T-cell (primary cell): ENCODE measurements at regions not wholly inside any gene's neighbourhood (a gene's known extent, or its start where the extent isn't known, plus 50 kb on each side); places are given as distances from the start of the nearest gene placed in this dataset.

ENCODE experiments used
- ATAC-seq, 4 experiments: fragments of 200-7000 bp in 3 of 4; fragments of 150-1000 bp in 1 of 4; cut with Tn5 transposase; replicated peaks in 1 of 4; 1 replicate in 3 of 4; 2 replicates in 1 of 4; pipeline ENCODE4 v1.10.0; 2021; ENCODE audit warnings: moderate library complexity in 3 of 4, mild to moderate bottlenecking in 2 of 4, moderate number of reproducible peaks in 1 of 4
- CTCF ChIA-PET, 2 donors: fragments of 300-600 bp; sonication (Branson Sonifier 250); formaldehyde crosslinking; loops; one replicate each; lab custom pipeline; 2022; ENCODE audit warnings: antibody characterized with exemption in 2 of 2; lab: Charles Lee
- POLR2A ChIA-PET, 2 donors: fragments of 300-600 bp; sonication (Branson Sonifier 250); formaldehyde crosslinking; loops; one replicate each; lab custom pipeline; 2022; ENCODE audit warnings: antibody characterized with exemption in 2 of 2; lab: Charles Lee
- DNase-seq, 35 experiments: peaks; one replicate each; pipeline versions ENCODE4 v3.0.0 to v3.0.0-alpha.2; 2013 to 2023
- H3K27ac ChIP-seq: one replicate; pipeline ENCODE4 v1.5.1; 2013; ENCODE audit warnings: low read length
- H3K27me3 ChIP-seq, 2 experiments: replicated peaks in 1 of 2; 1 replicate in 1 of 2; 2 replicates in 1 of 2; pipeline versions ENCODE4 v1.6.1 to v1.7.0; 2013; ENCODE audit warnings: low read length in 1 of 2, mixed read lengths in 1 of 2; ENCODE audit not compliant: control insufficient read depth in 2 of 2, insufficient read depth in 2 of 2; ENCODE audit errors: extremely low read depth in 1 of 2
- H3K36me3 ChIP-seq, 2 donors: 1 replicate in 1 of 2; 2 replicates in 1 of 2; pipeline versions ENCODE4 v1.6.1 to v1.7.0; 2013; ENCODE audit warnings: low read length in 1 of 2; ENCODE audit not compliant: control insufficient read depth in 2 of 2, insufficient read depth in 1 of 2; ENCODE audit errors: extremely low read depth in 1 of 2
- H3K4me1 ChIP-seq, 2 experiments: 1 replicate in 1 of 2; 2 replicates in 1 of 2; pipeline versions ENCODE4 v1.6.1 to v1.7.0; 2013; ENCODE audit warnings: low read length in 2 of 2, mixed read lengths in 1 of 2; ENCODE audit not compliant: insufficient read depth in 2 of 2, control insufficient read depth in 1 of 2; ENCODE audit errors: extremely low read depth in 1 of 2
- H3K4me3 ChIP-seq, 2 donors: 1 replicate in 1 of 2; 2 replicates in 1 of 2; pipeline versions ENCODE4 v1.5.1 to v1.7.0; 2013; ENCODE audit warnings: mild to moderate bottlenecking in 2 of 2, low read length in 1 of 2, moderate library complexity in 1 of 2; ENCODE audit not compliant: control insufficient read depth in 1 of 2; ENCODE audit errors: extremely low read depth in 1 of 2
- H3K9me3 ChIP-seq: 2 replicates; pipeline ENCODE4 v1.7.0; 2013
- H3K27ac Mint-ChIP-seq, 2 donors: one replicate each; pipeline ENCODE4 v1.8.0; 2020 to 2021; ENCODE audit warnings: mild to moderate bottlenecking in 2 of 2, mixed read lengths in 2 of 2
- H3K27me3 Mint-ChIP-seq, 2 donors: one replicate each; pipeline ENCODE4 v1.8.0; 2021 to 2022; ENCODE audit warnings: mixed read lengths in 2 of 2
- H3K36me3 Mint-ChIP-seq: one replicate; pipeline ENCODE4 v1.8.0; 2021; ENCODE audit warnings: mixed read lengths
- H3K4me1 Mint-ChIP-seq, 3 donors: one replicate each; pipeline ENCODE4 v1.8.0; 2020 to 2022; ENCODE audit warnings: mixed read lengths in 3 of 3, mild to moderate bottlenecking in 1 of 3
- H3K4me3 Mint-ChIP-seq, 3 donors: one replicate each; pipeline ENCODE4 v1.8.0; 2020 to 2022; ENCODE audit warnings: mild to moderate bottlenecking in 3 of 3, mixed read lengths in 3 of 3, moderate library complexity in 3 of 3
- H3K9me3 Mint-ChIP-seq, 3 donors: one replicate each; pipeline ENCODE4 v1.8.0; 2020 to 2022; ENCODE audit warnings: mixed read lengths in 3 of 3
- WGBS: methylation state at CpG from one replicate; pipeline ENCODE4 v1.1.5; 2013; ENCODE audit warnings: missing lambda C conversion rate; ENCODE audit not compliant: insufficient coverage; 5-methylcytosine and 5-hydroxymethylcytosine counted together

GRCh38 chr4:164023214-164023613 lies 528.7 kb downstream of the TMA16 start:
- Histone ChIP-seq H3K4me3 (no peak overlapping the region), H3K9me3 (no peaks in the 10 kb centered on the region), H3K27me3 (peaks cover 0 to 3% of the 10 kb centered on the region in 2 experiments), H3K36me3 (no peaks in the 10 kb centered on the region), H3K4me1 (no peaks in the 10 kb centered on the region), H3K27ac (no peak overlapping the region)
- Mint-ChIP-seq H3K9me3 (peaks cover 14 to 19% (median 15%) of the 10 kb centered on the region in 3 donors), H3K27ac (no peak overlapping the region), H3K4me1 (no peaks in the 10 kb centered on the region), H3K27me3 (no peaks in the 10 kb centered on the region), H3K4me3 (no peak overlapping the region), H3K36me3 (no peaks in the 10 kb centered on the region)
- ATAC-seq: no peak
- ChIA-PET CTCF (no interaction called here), POLR2A (no interaction called here)
- DNase-seq: no peak

GRCh38 chr4:164027805-164028204 lies 533.3 kb downstream of the TMA16 start:
- Mint-ChIP-seq H3K4me3 (no peak overlapping the region), H3K27ac (no peak overlapping the region), H3K36me3 (no peaks in the 10 kb centered on the region), H3K9me3 (peaks cover 11 to 16% (median 15%) of the 10 kb centered on the region in 3 donors), H3K27me3 (no peaks in the 10 kb centered on the region), H3K4me1 (no peaks in the 10 kb centered on the region)
- Histone ChIP-seq H3K9me3 (no peaks in the 10 kb centered on the region), H3K4me1 (no peaks in the 10 kb centered on the region), H3K4me3 (no peak overlapping the region), H3K36me3 (no peaks in the 10 kb centered on the region), H3K27me3 (no peaks in the 10 kb centered on the region), H3K27ac (no peak overlapping the region)
- CTCF ChIA-PET: no interaction called here
- POLR2A ChIA-PET: no interaction called here
- DNase-seq: no peak
- WGBS: no CpG with 5 or more reads among the region's 1 CpG
- no peak for ATAC-seq

DNA sequence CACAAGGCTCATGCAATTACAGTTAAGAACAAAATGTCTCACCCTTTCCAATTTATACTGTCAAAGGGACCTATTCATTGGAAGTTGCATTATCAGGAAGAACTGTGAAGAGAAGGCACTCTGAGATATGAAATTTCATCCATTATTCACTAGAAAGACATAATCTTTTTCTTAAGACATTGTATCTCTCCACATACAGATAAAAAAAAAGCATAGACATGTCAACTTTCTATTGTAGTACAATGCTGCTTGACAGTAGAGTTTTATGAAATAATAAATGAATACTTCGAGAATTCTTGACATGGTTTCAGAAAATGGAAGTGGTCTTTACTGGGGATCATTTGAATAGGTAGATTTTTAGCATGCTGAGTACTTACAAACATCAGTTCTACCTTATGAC lies 545.0 kb downstream of the TMA16 start:
- WGBS: no CpG with 5 or more reads among the region's 1 CpG
- H3K4me3 Mint-ChIP-seq: no peak overlapping the region
- ChIA-PET CTCF (no interaction called here), POLR2A (no interaction called here)
- ATAC-seq (no peak), DNase-seq (no peak)
- no peaks in the 10 kb centered on the region for H3K27me3 ChIP-seq
- no peak overlapping the region for H3K4me3 ChIP-seq
- no peak overlapping the region for H3K27ac ChIP-seq
- peaks cover 10 to 18% (median 14%) of the 10 kb centered on the region in 3 donors for H3K9me3 Mint-ChIP-seq
- H3K36me3 Mint-ChIP-seq: no peaks in the 10 kb centered on the region
- no peak overlapping the region for H3K27ac Mint-ChIP-seq
- H3K9me3 ChIP-seq: no peaks in the 10 kb centered on the region
- no peaks in the 10 kb centered on the region for H3K36me3 ChIP-seq
- no peaks in the 10 kb centered on the region for H3K4me1 ChIP-seq
- H3K27me3 Mint-ChIP-seq: no peaks in the 10 kb centered on the region
- no peaks in the 10 kb centered on the region for H3K4me1 Mint-ChIP-seq

- Mint-ChIP-seq H3K4me1 (no peaks in the 10 kb centered on the region), H3K27ac (no peak overlapping the region), H3K36me3 (no peaks in the 10 kb centered on the region), H3K9me3 (no peaks in the 10 kb centered on the region), H3K4me3 (no peak overlapping the region), H3K27me3 (no peaks in the 10 kb centered on the region)
- H3K4me1 ChIP-seq: no peaks in the 10 kb centered on the region
- ChIA-PET CTCF (no interaction called here), POLR2A (no interaction called here)
- H3K27ac ChIP-seq: no peak overlapping the region
- no peaks in the 10 kb centered on the region for H3K36me3 ChIP-seq
- DNase-seq (no peak), ATAC-seq (no peak)
- H3K9me3 ChIP-seq: no peaks in the 10 kb centered on the region
- no peaks in the 10 kb centered on the region for H3K27me3 ChIP-seq
- WGBS: 86% methylated on average over 1 of the region's 6 CpGs
- no peak overlapping the region for H3K4me3 ChIP-seq
Observed at GRCh38 chr4:164056426-164057142, 562.1 kb downstream of the TMA16 start.

DNA sequence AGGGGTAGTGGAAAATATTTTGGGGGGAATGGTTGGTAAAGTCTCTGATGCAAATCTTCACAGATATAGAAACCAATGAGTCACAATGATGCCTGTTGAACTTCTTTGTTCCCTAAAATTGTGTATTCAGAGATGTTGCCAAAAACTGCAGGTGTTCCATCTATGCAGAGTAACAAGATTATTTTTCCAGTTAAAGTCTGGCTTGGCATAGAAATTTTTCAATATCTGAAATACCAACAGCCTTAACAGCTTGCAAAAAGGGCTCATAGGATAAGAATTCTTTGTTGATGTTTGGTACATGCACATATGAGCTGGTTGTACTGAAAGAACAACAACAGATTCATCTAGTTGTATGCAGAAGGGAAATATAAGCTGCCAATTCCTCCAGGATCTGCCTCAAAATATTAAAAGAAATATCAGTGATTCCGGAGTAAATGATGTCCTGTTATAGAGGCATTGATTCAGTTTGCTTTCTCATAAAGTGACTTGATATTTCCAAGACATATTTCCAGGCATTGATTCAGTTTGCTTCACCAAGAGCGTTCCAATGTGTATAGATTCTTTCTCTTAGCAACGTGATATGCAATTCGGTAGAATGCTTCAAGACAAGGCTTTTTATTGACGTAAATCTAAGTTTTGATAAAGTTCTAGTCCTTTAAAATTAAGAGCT lies 564.4 kb downstream of the TMA16 start:
- Histone ChIP-seq H3K36me3 (no peaks in the 10 kb centered on the region), H3K9me3 (no peaks in the 10 kb centered on the region), H3K27ac (no peak overlapping the region), H3K4me3 (no peak overlapping the region), H3K4me1 (no peaks in the 10 kb centered on the region), H3K27me3 (no peaks in the 10 kb centered on the region)
- 69% methylated on average over 2 of the region's 5 CpGs for WGBS
- DNase-seq: no peak
- H3K9me3 Mint-ChIP-seq: peaks cover 0 to 5% (median 5%) of the 10 kb centered on the region in 3 donors
- no peaks in the 10 kb centered on the region for H3K27me3 Mint-ChIP-seq
- no peaks in the 10 kb centered on the region for H3K36me3 Mint-ChIP-seq
- no peaks in the 10 kb centered on the region for H3K4me1 Mint-ChIP-seq
- ATAC-seq: no peak
- H3K4me3 Mint-ChIP-seq: no peak overlapping the region
- CTCF ChIA-PET: no interaction called here
- POLR2A ChIA-PET: no interaction called here
- no peak overlapping the region for H3K27ac Mint-ChIP-seq

DNA sequence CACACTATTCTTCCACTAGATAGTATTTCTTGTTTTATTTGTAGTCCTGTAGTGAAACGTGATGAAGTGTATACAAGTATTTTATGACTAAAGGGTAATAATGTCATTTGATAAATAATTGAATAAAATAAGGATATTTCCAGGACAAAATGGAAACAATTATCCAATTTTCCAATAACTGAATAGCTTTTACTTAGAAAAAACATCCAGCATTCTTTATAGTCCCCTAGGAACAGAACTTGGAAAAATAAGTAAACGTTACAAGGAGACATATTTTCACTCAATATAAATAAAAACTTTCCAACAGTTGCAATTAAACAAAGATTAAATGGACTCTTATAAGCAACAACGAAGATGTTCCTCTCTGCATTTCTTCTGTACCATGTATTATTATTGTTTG lies 566.0 kb downstream of the TMA16 start:
- Histone ChIP-seq H3K4me3 (no peak overlapping the region), H3K9me3 (no peaks in the 10 kb centered on the region), H3K36me3 (no peaks in the 10 kb centered on the region), H3K27me3 (no peaks in the 10 kb centered on the region), H3K4me1 (no peaks in the 10 kb centered on the region), H3K27ac (no peak overlapping the region)
- H3K27ac Mint-ChIP-seq: no peak overlapping the region
- H3K4me3 Mint-ChIP-seq: no peak overlapping the region
- no peaks in the 10 kb centered on the region for H3K4me1 Mint-ChIP-seq
- H3K36me3 Mint-ChIP-seq: no peaks in the 10 kb centered on the region
- CTCF ChIA-PET: no interaction called here
- 100% methylated on average over 1 of the region's 3 CpGs for WGBS
- POLR2A ChIA-PET: no interaction called here
- no peak for DNase-seq
- ATAC-seq: no peak
- H3K9me3 Mint-ChIP-seq: peaks cover 0 to 16% (median 9%) of the 10 kb centered on the region in 3 donors
- no peaks in the 10 kb centered on the region for H3K27me3 Mint-ChIP-seq
